Retina (tissue), 1 donor: ENCODE measurements at regions not wholly inside any gene's neighbourhood (a gene's known extent, or its start where the extent isn't known, plus 50 kb on each side); places are given as distances from the start of the nearest gene placed in this dataset.
"Not testable (repeated sequence)": the region's sequence is repeated elsewhere in the genome, so short reads cannot be mapped to it uniquely, and the experiment has no call there.

Experiments
- DNase-seq: peaks from one replicate; pipeline ENCODE4 v3.0.0-alpha.2; 2016

DNA sequence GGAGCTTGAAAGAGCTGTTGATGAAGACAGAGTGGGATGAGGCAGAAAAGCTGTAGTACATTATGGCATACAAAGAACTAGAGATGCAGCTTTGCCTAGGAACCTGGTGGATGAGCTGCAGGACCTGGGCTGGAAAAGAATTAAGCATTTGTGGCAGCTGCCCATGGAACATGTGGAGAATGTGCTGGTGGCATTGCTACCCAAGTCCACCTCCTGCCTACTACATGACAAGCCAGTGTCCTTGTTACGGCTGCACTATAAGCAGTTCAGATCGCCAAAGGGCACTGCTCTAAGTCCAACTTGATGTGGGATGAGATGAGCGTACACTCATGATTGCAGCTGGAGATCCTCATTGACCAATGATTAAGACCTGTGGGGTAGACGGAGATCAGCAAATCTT lies 81.1 kb upstream of the ADPGK start:
- DNase-seq, result no peak

DNA sequence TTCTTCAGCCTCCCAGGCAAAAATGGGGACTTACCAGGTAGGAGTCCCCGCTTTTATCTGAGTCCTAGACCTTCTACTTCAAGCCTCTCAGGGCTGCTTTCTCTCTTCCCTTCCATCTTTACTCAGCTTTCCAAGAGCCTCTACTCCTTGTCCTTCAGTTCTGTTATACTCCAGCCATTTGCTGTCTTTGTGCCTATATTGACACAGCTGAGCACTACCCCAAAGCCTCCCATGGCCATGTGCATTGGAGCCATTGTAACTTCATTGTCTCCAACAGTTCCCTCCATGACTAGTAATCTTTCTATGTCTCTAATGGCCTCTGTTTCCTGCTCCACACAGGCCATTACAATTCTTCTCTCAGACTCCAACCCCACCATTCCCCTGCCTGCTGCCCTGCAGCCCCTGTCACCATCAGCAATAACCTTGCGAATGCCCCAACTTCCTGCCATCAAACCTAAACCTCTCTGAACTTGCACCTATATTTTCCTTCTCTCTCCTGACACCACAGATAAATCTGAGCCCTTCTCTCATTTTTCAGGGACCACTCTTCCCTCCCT lies 77.9 kb upstream of the ADPGK start:
- DNase-seq, result no peak

- no peak for DNase-seq
Measured at GRCh38 chr15:72859757-72860145, 76.2 kb upstream of the ADPGK start.

- DNase-seq, result peak; percentile 40
Measured at GRCh38 chr15:72859017-72859756, 75.6 kb upstream of the ADPGK start.

DNA sequence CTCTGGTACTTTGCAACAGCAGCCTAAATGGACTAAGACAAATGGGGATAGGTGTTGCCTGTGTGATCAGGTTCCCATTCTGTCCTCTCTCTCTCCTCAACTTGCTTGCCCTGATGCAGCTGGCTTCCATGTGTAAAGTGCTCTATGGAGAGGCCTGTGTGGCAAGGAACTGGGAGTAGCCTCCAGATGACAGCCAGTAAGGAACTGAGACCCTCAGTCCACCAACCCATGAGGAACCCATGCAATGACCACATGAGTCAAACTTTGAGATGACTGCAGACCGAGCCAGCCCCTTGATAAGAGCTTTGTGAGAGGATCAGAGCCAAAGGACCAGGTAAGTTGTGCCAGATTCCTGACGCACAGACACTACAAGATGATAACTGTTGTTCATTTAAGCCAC lies 74.6 kb upstream of the ADPGK start:
- DNase-seq, result no peak

- DNase-seq, result no peak
Measured at GRCh38 chr15:72857331-72858063, 73.9 kb upstream of the ADPGK start.

GRCh38 chr15:72856549-72857040 lies 73.0 kb upstream of the ADPGK start:
- DNase-seq, result no peak

DNA sequence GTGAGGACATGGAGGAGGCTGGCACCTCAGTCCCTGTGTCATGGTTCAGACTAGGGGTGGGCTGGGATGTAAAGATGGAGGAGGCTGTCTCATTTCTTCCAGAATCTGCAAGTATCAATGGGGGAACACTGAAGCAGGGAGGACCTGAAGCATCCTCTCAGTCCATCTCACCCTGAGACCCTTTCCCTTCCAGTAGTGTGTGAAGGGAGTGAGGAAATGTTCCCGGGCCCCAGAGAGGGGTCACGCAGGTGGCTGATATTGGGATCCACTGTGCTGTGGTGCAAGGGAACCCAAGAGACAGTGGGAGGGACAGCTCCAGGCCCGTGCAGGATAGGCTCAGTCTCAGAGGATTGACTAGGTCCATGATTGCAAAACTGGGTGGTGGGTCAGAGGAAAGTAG lies 72.2 kb upstream of the ADPGK start:
- DNase-seq, result no peak

DNA sequence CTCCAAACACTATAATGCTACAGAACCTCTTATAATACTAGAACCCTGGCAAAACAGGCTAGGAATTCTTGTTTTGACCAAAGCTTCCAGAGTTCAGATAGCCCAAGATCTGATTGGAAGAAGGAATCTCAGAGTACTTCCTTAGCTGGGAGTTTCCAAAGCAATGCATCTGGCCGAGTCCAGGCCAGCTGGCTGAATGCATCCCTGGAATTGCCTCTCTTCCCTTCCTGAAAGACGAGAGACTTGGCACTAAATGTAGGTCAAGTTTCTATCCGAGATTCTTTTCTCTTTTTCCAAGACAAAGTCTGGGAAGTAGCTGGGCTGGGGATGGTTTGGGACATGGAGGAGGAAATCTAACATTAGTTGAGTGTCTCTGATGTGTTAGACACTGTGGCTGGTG lies 68.7 kb upstream of the ADPGK start:
- no peak for DNase-seq

- no peak for DNase-seq
Measured at GRCh38 chr15:72851586-72851985, 68.0 kb upstream of the ADPGK start.

DNA sequence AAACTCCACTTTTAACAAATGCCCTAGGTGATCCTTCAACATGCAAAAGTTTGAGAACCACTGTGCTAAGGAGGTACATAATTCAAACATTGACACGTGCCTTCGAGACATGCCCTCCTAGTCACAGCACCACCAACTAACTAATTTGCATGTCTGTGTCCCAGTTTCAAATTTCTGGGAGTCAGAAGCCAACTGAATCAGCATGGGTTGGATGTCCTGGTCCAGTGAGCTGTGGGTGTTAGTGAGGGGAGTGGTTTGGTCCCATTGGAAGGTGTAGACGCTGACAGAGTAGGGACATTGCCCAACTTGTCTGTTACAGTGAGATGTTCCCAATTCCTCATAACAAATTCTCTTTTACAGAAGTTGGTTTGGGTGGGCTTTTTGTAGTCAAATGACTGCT lies 67.3 kb upstream of the ADPGK start:
- no peak for DNase-seq

DNA sequence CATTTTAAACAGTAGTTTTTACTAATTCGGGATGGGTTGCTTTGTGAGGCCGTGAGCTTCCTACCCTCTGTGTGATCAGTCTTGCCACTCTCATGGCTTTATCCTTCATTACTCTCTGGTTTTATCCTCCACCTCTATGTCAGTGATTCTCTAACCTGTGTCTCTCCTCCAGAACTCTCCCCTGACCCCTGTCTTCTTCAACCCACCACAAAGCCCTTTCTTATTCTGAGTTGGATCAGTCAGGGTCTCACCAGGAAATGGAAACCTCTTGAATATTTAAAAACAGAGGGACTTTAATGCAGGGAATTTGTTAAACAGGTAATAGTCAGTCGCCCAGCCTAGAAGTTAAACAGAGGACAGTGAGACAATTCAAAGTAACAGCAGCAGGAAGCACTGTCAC lies 64.2 kb upstream of the ADPGK start:
- no peak for DNase-seq

DNA sequence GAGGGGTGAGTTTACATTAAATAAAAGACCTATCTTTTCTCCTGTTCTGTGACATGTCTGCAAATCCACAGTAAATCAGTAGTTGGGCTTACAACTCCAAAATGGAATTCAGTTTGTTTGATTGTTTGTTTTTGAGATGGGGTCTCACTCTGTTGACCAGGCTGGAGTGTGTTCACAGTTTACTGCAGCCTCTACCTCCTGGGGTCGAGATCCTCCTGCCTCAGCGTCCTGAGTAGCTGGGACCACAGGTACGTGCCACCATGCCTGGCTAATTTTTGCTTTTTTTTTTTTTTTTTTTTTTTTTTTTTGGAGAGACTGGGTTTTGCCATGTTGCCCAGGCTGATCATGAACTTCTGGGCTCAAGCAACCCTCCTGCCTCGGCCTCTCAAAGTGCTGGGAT lies 63.5 kb upstream of the ADPGK start:
- DNase-seq, result no peak

GRCh38 chr15:72845981-72846383 lies 62.4 kb upstream of the ADPGK start:
- DNase-seq, result no peak

DNA sequence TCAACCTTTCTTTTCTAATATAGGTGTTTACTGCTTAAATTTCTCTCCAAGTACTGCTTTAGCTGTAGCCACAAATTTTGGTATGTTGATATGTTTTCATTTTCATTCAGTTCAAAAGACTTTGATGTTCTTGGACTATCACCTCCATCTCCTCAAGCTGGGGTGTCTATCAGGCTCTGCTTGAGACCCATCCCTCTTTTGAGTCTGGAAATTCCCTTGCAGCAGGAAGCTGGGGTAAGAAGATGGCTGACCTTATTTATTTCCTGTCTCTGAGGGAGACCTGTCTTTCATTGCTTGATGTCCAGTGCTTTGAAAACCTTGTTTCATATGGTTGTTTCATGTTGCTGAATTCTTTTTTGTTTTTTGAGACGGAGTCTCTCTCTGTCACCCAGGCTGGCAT lies 60.5 kb upstream of the ADPGK start:
- no peak for DNase-seq

DNA sequence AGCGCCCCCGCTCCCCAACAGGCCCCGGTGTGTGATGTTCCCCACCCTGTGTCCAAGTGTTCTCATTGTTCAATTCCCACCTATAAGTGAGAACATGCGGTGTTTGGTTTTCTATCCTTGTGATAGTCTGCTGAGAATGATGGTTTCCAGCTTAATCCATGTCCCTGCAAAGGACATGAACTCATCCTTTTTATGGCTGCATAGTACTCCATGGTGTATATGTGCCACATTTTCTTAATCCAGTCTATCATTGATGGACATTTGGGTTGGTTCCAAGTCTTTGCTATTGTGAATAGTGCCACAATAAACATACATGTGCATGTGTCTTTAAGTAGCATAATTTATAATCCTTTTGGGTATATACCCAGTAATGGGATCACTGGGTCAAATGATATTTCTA lies 59.8 kb upstream of the ADPGK start:
- not testable (repeated sequence) for DNase-seq

GRCh38 chr15:72840114-72840513 lies 56.6 kb upstream of the ADPGK start:
- DNase-seq, result no peak

DNA sequence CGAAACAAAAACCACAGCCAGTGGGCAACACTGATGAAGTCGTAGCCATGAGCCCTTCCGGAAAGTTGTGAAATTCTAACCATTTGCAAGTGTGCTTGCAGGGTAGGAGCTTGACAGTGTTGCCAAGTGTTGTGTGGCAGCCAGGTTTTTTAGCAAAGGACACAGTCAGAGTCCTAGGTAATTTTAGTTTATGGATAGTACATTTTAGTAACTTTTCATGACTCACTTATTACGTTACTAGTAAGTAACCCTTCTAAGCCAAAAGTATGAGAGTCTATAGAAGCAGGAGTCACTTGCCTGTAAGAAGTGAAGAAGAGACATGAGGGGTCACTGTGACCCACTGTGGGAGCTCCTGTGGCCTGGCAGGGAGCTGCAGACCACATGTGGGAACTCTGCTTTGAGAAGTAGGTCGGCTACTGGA lies 54.8 kb upstream of the ADPGK start:
- DNase-seq, result no peak

DNA sequence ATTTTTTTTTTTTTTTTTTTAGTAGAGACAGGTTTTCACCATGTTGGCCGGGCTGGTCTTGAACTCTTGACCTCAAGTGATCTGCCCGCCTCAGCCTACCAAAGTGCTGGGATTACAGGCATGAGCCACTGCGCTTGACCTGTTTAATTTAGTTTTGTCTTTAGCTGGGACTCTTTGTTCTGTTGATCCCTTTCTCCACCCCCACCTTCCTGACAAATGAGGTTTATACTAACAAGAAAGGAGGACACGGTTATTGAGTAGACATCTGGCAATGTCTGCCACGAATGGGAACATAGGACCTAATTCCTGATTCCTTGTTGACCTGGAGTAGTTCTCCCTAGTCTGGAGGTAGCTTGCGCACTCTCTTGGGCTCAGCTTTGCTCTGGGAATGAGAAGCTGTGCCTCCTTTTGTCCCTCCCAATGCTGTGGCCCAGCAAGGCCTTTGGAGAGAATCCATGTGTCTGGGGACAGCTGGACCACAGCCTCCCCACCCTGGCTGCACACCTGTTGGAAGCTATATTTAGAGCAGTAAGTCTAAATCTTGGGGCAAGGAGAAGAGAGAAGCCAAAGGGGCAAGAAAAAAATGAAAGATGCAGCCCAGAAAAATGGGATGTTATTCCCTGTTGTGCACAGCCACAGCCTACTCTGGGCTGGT lies 53.2 kb upstream of the ADPGK start:
- no peak for DNase-seq

- no peak for DNase-seq
Measured at GRCh38 chr15:72835294-72835890, 51.8 kb upstream of the ADPGK start.

DNA sequence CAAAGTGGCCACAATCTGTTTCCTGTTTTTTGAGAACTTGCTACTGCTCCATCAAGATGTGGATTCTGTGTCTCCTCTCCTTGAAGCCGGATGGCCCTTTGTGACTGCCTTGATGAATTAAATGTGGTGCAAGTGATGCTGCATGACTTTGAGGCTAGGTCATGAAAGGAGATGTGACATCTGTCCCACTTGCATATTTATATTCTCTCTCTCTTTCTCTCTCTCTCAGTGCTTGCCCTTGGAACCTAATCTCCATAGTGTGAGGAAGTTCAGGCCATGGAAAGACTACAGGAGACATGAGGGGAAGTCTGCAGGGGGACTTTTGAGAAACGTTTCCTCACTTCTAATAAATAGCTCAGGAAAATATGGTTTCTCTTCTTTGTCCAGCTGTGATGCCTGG lies 50.0 kb upstream of the ADPGK start:
- no peak for DNase-seq
